K562 (cell line): ENCODE measurements at regions not wholly inside any gene's neighbourhood (a gene's known extent, or its start where the extent isn't known, plus 50 kb on each side); places are given as distances from the start of the nearest gene placed in this dataset.

Experiments used
- EGR1 ChIP-seq: fragments of 450-650 bp; conservative IDR thresholded peaks from 2 replicates; pipeline ENCODE4 v1.6.1; 2017; ENCODE audit warnings: mild to moderate bottlenecking
- HDAC3 ChIP-seq: fragments of 450-650 bp; IDR thresholded peaks from 2 replicates; pipeline ENCODE4 v1.6.1; 2018; ENCODE audit warnings: borderline replicate concordance, mild to moderate bottlenecking, moderate library complexity; ENCODE audit not compliant: partially characterized antibody
- HNRNPLL ChIP-seq: fragments of 200-400 bp; formaldehyde crosslinking; IDR thresholded peaks from 2 replicates; pipeline ENCODE4 v1.6.1; 2017; ENCODE audit warnings: low read length, low read depth, mild to moderate bottlenecking; ENCODE audit not compliant: poor library complexity, severe bottlenecking
- IRF2 ChIP-seq: sonication (generic); formaldehyde crosslinking; IDR thresholded peaks from 2 replicates; pipeline ENCODE4 v1.8.1; 2022; ENCODE audit warnings: mild to moderate bottlenecking, missing genetic modification reagents
- NEUROD1 ChIP-seq: fragments of 150-350 bp; IDR thresholded peaks from 2 replicates; pipeline ENCODE4 v1.6.1; 2014; ENCODE audit warnings: borderline replicate concordance, low read length, low read depth; ENCODE audit not compliant: partially characterized antibody
- RAD21 ChIP-seq, 2 experiments: fragments of 250-450 bp in 1 of 2; fragments of 450-650 bp in 1 of 2; sonication (Bioruptor Pico) in 1 of 2; formaldehyde crosslinking in 1 of 2; IDR thresholded peaks in 1 of 2; conservative IDR thresholded peaks in 1 of 2; 2 replicates each; pipeline versions ENCODE4 v1.4.0 to v1.8.0; 2020 to 2022; ENCODE audit warnings: mild to moderate bottlenecking in 2 of 2, moderate library complexity in 1 of 2
- XRCC5 ChIP-seq: fragments of 200-400 bp; formaldehyde crosslinking; IDR thresholded peaks from 2 replicates; pipeline ENCODE4 v1.6.1; 2017; ENCODE audit warnings: low read depth, mild to moderate bottlenecking, low read length
- ZNF3 ChIP-seq: fragments of 250-450 bp; sonication (Bioruptor Pico); IDR thresholded peaks from 2 replicates; pipeline ENCODE4 v1.5.0; 2021; ENCODE audit warnings: mild to moderate bottlenecking, moderate library complexity
- TF ChIP-seq, protein P1 (sequence below), 2 experiments: fragments of 450-650 bp; formaldehyde crosslinking in 1 of 2; IDR thresholded peaks; 2 replicates each; pipeline versions ENCODE4 v1.4.0 to v1.6.1; 2014 to 2020; ENCODE audit warnings: mild to moderate bottlenecking in 2 of 2, borderline replicate concordance in 1 of 2, low read depth in 1 of 2
- TF ChIP-seq, protein P2 (sequence below): fragments of 450-650 bp; IDR thresholded peaks from 2 replicates; pipeline ENCODE4 v1.6.1; 2016
- TF ChIP-seq, protein P3 (sequence below): sonication (generic); formaldehyde crosslinking; IDR thresholded peaks from 2 replicates; pipeline ENCODE4 v1.8.1; 2022; ENCODE audit warnings: missing genetic modification reagents
- TF ChIP-seq, protein P4 (sequence below), 2 experiments: IDR thresholded peaks in 1 of 2; conservative IDR thresholded peaks in 1 of 2; 2 replicates each; pipeline ENCODE4 v1.6.1; 2016; ENCODE audit warnings: low read depth in 2 of 2, mild to moderate bottlenecking in 1 of 2, missing compliant biosample characterization in 1 of 2, missing genetic modification characterization in 1 of 2, moderate library complexity in 1 of 2

GRCh38 chr9:129278391-129279237, 100.6 kb upstream of the IER5L start (continued):
- TF ChIP-seq, protein P1, sequence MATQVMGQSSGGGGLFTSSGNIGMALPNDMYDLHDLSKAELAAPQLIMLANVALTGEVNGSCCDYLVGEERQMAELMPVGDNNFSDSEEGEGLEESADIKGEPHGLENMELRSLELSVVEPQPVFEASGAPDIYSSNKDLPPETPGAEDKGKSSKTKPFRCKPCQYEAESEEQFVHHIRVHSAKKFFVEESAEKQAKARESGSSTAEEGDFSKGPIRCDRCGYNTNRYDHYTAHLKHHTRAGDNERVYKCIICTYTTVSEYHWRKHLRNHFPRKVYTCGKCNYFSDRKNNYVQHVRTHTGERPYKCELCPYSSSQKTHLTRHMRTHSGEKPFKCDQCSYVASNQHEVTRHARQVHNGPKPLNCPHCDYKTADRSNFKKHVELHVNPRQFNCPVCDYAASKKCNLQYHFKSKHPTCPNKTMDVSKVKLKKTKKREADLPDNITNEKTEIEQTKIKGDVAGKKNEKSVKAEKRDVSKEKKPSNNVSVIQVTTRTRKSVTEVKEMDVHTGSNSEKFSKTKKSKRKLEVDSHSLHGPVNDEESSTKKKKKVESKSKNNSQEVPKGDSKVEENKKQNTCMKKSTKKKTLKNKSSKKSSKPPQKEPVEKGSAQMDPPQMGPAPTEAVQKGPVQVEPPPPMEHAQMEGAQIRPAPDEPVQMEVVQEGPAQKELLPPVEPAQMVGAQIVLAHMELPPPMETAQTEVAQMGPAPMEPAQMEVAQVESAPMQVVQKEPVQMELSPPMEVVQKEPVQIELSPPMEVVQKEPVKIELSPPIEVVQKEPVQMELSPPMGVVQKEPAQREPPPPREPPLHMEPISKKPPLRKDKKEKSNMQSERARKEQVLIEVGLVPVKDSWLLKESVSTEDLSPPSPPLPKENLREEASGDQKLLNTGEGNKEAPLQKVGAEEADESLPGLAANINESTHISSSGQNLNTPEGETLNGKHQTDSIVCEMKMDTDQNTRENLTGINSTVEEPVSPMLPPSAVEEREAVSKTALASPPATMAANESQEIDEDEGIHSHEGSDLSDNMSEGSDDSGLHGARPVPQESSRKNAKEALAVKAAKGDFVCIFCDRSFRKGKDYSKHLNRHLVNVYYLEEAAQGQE (IDR thresholded peaks at IDR 0.05; ENCODE audit: borderline replicate concordance), result no peak
- TF ChIP-seq, protein P1 (CRISPR knock-in tag; IDR thresholded peaks at IDR 0.05; ENCODE audit: low read depth), result no peak
- TF ChIP-seq, protein P2, sequence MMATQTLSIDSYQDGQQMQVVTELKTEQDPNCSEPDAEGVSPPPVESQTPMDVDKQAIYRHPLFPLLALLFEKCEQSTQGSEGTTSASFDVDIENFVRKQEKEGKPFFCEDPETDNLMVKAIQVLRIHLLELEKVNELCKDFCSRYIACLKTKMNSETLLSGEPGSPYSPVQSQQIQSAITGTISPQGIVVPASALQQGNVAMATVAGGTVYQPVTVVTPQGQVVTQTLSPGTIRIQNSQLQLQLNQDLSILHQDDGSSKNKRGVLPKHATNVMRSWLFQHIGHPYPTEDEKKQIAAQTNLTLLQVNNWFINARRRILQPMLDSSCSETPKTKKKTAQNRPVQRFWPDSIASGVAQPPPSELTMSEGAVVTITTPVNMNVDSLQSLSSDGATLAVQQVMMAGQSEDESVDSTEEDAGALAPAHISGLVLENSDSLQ, result peak; percentile 38; the same call in 1 of the 2 replicates
- TF ChIP-seq EGR1, result 0 out of 2 replicates have a peak, but pooled peaks have one; percentile 29
- no peak for TF ChIP-seq IRF2 (CRISPR knock-in tag)
- TF ChIP-seq, protein P3, sequence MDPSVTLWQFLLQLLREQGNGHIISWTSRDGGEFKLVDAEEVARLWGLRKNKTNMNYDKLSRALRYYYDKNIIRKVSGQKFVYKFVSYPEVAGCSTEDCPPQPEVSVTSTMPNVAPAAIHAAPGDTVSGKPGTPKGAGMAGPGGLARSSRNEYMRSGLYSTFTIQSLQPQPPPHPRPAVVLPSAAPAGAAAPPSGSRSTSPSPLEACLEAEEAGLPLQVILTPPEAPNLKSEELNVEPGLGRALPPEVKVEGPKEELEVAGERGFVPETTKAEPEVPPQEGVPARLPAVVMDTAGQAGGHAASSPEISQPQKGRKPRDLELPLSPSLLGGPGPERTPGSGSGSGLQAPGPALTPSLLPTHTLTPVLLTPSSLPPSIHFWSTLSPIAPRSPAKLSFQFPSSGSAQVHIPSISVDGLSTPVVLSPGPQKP (CRISPR knock-in tag), result no peak
- TF ChIP-seq NEUROD1, result no peak
- TF ChIP-seq XRCC5, result no peak
- TF ChIP-seq, protein P4, sequence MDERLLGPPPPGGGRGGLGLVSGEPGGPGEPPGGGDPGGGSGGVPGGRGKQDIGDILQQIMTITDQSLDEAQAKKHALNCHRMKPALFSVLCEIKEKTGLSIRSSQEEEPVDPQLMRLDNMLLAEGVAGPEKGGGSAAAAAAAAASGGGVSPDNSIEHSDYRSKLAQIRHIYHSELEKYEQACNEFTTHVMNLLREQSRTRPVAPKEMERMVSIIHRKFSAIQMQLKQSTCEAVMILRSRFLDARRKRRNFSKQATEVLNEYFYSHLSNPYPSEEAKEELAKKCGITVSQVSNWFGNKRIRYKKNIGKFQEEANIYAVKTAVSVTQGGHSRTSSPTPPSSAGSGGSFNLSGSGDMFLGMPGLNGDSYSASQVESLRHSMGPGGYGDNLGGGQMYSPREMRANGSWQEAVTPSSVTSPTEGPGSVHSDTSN (CRISPR knock-in tag; IDR thresholded peaks at IDR 0.05; ENCODE audit: low read depth), result no peak
- TF ChIP-seq, protein P4 (tag; conservative IDR thresholded peaks at IDR 0.05; ENCODE audit: low read depth), result peak; percentile 47; the same call in 1 of the 2 replicates
- no peak for TF ChIP-seq HNRNPLL
- TF ChIP-seq RAD21 (CRISPR knock-in tag; conservative IDR thresholded peaks at IDR 0.05 in 1 of 2, IDR thresholded peaks at IDR 0.05 in 1 of 2), result no peak
- no peak for TF ChIP-seq HDAC3
- TF ChIP-seq ZNF3 (CRISPR knock-in tag), result no peak
